ENCODE measurements at regions not wholly inside any gene's neighbourhood (a gene's known extent, or its start where the extent isn't known, plus 50 kb on each side); places are given as distances from the start of the nearest gene placed in this dataset.

GRCh38 chr14:43898687-43899086, 608.4 kb downstream of the FSCB start:
- Histone ChIP-seq H3K4me1 (ENCODE audit: control insufficient read depth in 2 of 2, insufficient read depth in 2 of 2, low read length in 2 of 2) (no peaks in the 10 kb centered on the region), H2AFZ (ENCODE audit: insufficient read depth, low read depth, low read length, poor library complexity, severe bottlenecking) (no peak overlapping the region), H3K27me3 (replicated peaks in 1 of 4; ENCODE audit: control extremely low read depth in 1 of 4, control insufficient read depth in 3 of 4, insufficient read depth in 4 of 4, low read length in 3 of 4) (no peaks in the 10 kb centered on the region), H3K27ac (ENCODE audit: low read length in 2 of 2) (no peak overlapping the region), H3K79me2 (ENCODE audit: control insufficient read depth, insufficient read depth, low read length) (no peaks in the 10 kb centered on the region), H3K4me2 (replicated peaks; ENCODE audit: low read depth, low read length, poor library complexity, severe bottlenecking) (no peak overlapping the region), H3K9ac (ENCODE audit: low read length) (no peak overlapping the region), H3K9me3 (ENCODE audit: control extremely low read depth in 1 of 3, control insufficient read depth in 2 of 3, insufficient read depth in 1 of 3, low read length in 2 of 3) (no peaks in the 10 kb centered on the region), H3K4me3 (ENCODE audit: control extremely low read depth in 1 of 5, extremely low read depth in 1 of 5, insufficient read depth in 1 of 5, low read depth in 2 of 5, low read length in 4 of 5) (no peak overlapping the region), H4K20me1 (ENCODE audit: control insufficient read depth, insufficient read depth, low read length, poor library complexity, severe bottlenecking) (no peaks in the 10 kb centered on the region), H3K36me3 (replicated peaks in 1 of 2; ENCODE audit: control extremely low read depth in 1 of 2, control insufficient read depth in 1 of 2, extremely low read depth in 1 of 2, insufficient read depth in 2 of 2, low read length in 1 of 2) (no peaks in the 10 kb centered on the region)
- Mint-ChIP-seq H3K27me3 (no peaks in the 10 kb centered on the region), H3K9me3 (ENCODE audit: insufficient read depth) (no peaks in the 10 kb centered on the region), H3K27ac (no peak overlapping the region), H3K4me3 (no peak overlapping the region), H3K4me1 (no peaks in the 10 kb centered on the region)
- DNase-seq (no peak), ATAC-seq (ENCODE audit: low read depth) (no peak)
- ChIA-PET CTCF (no interaction called here), POLR2A (no interaction called here)
- TF ChIP-seq EZH2 (IDR thresholded peaks at IDR 0.05; ENCODE audit: borderline replicate concordance, insufficient read depth, low read depth, low read length, poor library complexity, severe bottlenecking) (no peak), CTCF (IDR thresholded peaks at IDR 0.05) (no peak)
- no CpG with 5 or more reads among the region's 2 CpGs for WGBS (ENCODE audit: insufficient coverage)
- intact Hi-C loops (cut with micrococcal nuclease): no loop called here

- H3K27ac Mint-ChIP-seq: no peak overlapping the region
Measured at GRCh38 chr14:43896044-43896443, 611.0 kb downstream of the FSCB start.

More at GRCh38 chr14:43896044-43896443, 611.0 kb downstream of the FSCB start:
- Histone ChIP-seq H4K20me1 (ENCODE audit: control insufficient read depth, insufficient read depth, low read length, poor library complexity, severe bottlenecking) (no peaks in the 10 kb centered on the region), H3K9ac (ENCODE audit: low read length) (no peak overlapping the region), H3K79me2 (ENCODE audit: control insufficient read depth, insufficient read depth, low read length) (no peaks in the 10 kb centered on the region), H3K4me2 (replicated peaks; ENCODE audit: low read depth, low read length, poor library complexity, severe bottlenecking) (no peak overlapping the region), H3K4me3 (ENCODE audit: control extremely low read depth in 1 of 5, extremely low read depth in 1 of 5, insufficient read depth in 1 of 5, low read depth in 2 of 5, low read length in 4 of 5) (no peak overlapping the region), H3K9me3 (ENCODE audit: control extremely low read depth in 1 of 3, control insufficient read depth in 2 of 3, insufficient read depth in 1 of 3, low read length in 2 of 3) (no peaks in the 10 kb centered on the region), H2AFZ (ENCODE audit: insufficient read depth, low read depth, low read length, poor library complexity, severe bottlenecking) (no peak overlapping the region), H3K4me1 (ENCODE audit: control insufficient read depth in 2 of 2, insufficient read depth in 2 of 2, low read length in 2 of 2) (no peaks in the 10 kb centered on the region), H3K36me3 (replicated peaks in 1 of 2; ENCODE audit: control extremely low read depth in 1 of 2, control insufficient read depth in 1 of 2, extremely low read depth in 1 of 2, insufficient read depth in 2 of 2, low read length in 1 of 2) (no peaks in the 10 kb centered on the region), H3K27me3 (replicated peaks in 1 of 4; ENCODE audit: control extremely low read depth in 1 of 4, control insufficient read depth in 3 of 4, insufficient read depth in 4 of 4, low read length in 3 of 4) (no peaks in the 10 kb centered on the region), H3K27ac (ENCODE audit: low read length in 2 of 2) (no peak overlapping the region)
- WGBS (ENCODE audit: insufficient coverage): no CpG with 5 or more reads among the region's 2 CpGs
- DNase-seq (no peak), ATAC-seq (ENCODE audit: low read depth) (no peak)
- Mint-ChIP-seq H3K4me1 (no peaks in the 10 kb centered on the region), H3K4me3 (no peak overlapping the region), H3K27me3 (no peaks in the 10 kb centered on the region), H3K9me3 (ENCODE audit: insufficient read depth) (no peaks in the 10 kb centered on the region)
- no peak for TF ChIP-seq CTCF (IDR thresholded peaks at IDR 0.05)
- TF ChIP-seq EZH2 (IDR thresholded peaks at IDR 0.05; ENCODE audit: borderline replicate concordance, insufficient read depth, low read depth, low read length, poor library complexity, severe bottlenecking): no peak
- intact Hi-C loops (cut with micrococcal nuclease): no loop called here
- ChIA-PET CTCF (no interaction called here), POLR2A (no interaction called here)

All from B cell (primary cell).